Type B pancreatic cell (in vitro differentiated cells): ENCODE measurements at regions not wholly inside any gene's neighbourhood (a gene's known extent, or its start where the extent isn't known, plus 50 kb on each side); places are given as distances from the start of the nearest gene placed in this dataset.
A peak's percentile ranks its signal among the peaks of the same experiment; 100 is the strongest.

Source experiments
- DNase-seq: peaks from one replicate; pipeline ENCODE4 v3.0.0; 2021; ENCODE audit warnings: mixed read lengths; ENCODE audit not compliant: unreplicated experiment; ENCODE audit errors: extremely low spot score
- H3K27ac Mint-ChIP-seq: 2 replicates; pipeline ENCODE4 v1.8.0; 2021; ENCODE audit warnings: mild to moderate bottlenecking, mixed read lengths
- H3K27me3 Mint-ChIP-seq: 2 replicates; pipeline ENCODE4 v1.8.0; 2021; ENCODE audit warnings: mixed read lengths
- H3K36me3 Mint-ChIP-seq: 2 replicates; pipeline ENCODE4 v1.8.0; 2021; ENCODE audit warnings: mixed read lengths
- H3K4me1 Mint-ChIP-seq: one replicate; pipeline ENCODE4 v1.8.0; 2021; ENCODE audit warnings: mixed read lengths; ENCODE audit not compliant: unreplicated experiment
- H3K4me3 Mint-ChIP-seq: 2 replicates; pipeline ENCODE4 v1.8.0; 2021; ENCODE audit warnings: mild to moderate bottlenecking, mixed read lengths
- H3K9me3 Mint-ChIP-seq: 2 replicates; pipeline ENCODE4 v1.8.0; 2021; ENCODE audit warnings: mixed read lengths
- CTCF ChIP-seq: fragments of 200-600 bp; sonication (generic); conservative IDR thresholded peaks from 2 replicates; pipeline ENCODE4 v1.5.0; 2021; ENCODE audit warnings: antibody characterized with exemption, mild to moderate bottlenecking

GRCh38 chr4:151573474-151573873, 164.5 kb downstream of the FHIP1A start:
- DNase-seq = no peak
- Mint-ChIP-seq H3K4me1 (peaks cover 9% of the 10 kb centered on the region), H3K27me3 (no peaks in the 10 kb centered on the region)

GRCh38 chr4:151573945-151574344, 165.0 kb downstream of the FHIP1A start:
- DNase-seq = no peak
- no peak overlapping the region for H3K4me3 Mint-ChIP-seq
- no peaks in the 10 kb centered on the region for H3K27me3 Mint-ChIP-seq
- peaks cover 9% of the 10 kb centered on the region for H3K4me1 Mint-ChIP-seq
- H3K27ac Mint-ChIP-seq = peak overlapping the region; percentile 36
- peaks cover 7% of the 10 kb centered on the region for H3K36me3 Mint-ChIP-seq
- no peak for TF ChIP-seq CTCF
- no peaks in the 10 kb centered on the region for H3K9me3 Mint-ChIP-seq

More at GRCh38 chr4:151573474-151573873, 164.5 kb downstream of the FHIP1A start:
- TF ChIP-seq CTCF = no peak
- H3K36me3 Mint-ChIP-seq = peaks cover 7% of the 10 kb centered on the region
- no peak overlapping the region for H3K4me3 Mint-ChIP-seq
- peak overlapping the region; percentile 36 for H3K27ac Mint-ChIP-seq
- no peaks in the 10 kb centered on the region for H3K9me3 Mint-ChIP-seq

GRCh38 chr4:151574968-151575367, 166.0 kb downstream of the FHIP1A start:
- H3K9me3 Mint-ChIP-seq = no peaks in the 10 kb centered on the region
- H3K27me3 Mint-ChIP-seq = no peaks in the 10 kb centered on the region
- H3K4me1 Mint-ChIP-seq = peaks cover 9% of the 10 kb centered on the region
- DNase-seq = no peak
- H3K36me3 Mint-ChIP-seq = peaks cover 7% of the 10 kb centered on the region
- H3K4me3 Mint-ChIP-seq = no peak overlapping the region
- TF ChIP-seq CTCF = no peak
- H3K27ac Mint-ChIP-seq = no peak overlapping the region

GRCh38 chr4:151575646-151576045, 166.7 kb downstream of the FHIP1A start:
- peaks cover 5% of the 10 kb centered on the region for H3K4me1 Mint-ChIP-seq
- H3K27ac Mint-ChIP-seq = no peak overlapping the region
- H3K27me3 Mint-ChIP-seq = no peaks in the 10 kb centered on the region
- peaks cover 7% of the 10 kb centered on the region for H3K36me3 Mint-ChIP-seq
- H3K4me3 Mint-ChIP-seq = no peak overlapping the region
- no peaks in the 10 kb centered on the region for H3K9me3 Mint-ChIP-seq
- DNase-seq = no peak
- no peak for TF ChIP-seq CTCF

- peaks cover 7% of the 10 kb centered on the region for H3K36me3 Mint-ChIP-seq
- H3K9me3 Mint-ChIP-seq = no peaks in the 10 kb centered on the region
- no peak for TF ChIP-seq CTCF
- no peaks in the 10 kb centered on the region for H3K27me3 Mint-ChIP-seq
- H3K27ac Mint-ChIP-seq = no peak overlapping the region
- H3K4me3 Mint-ChIP-seq = no peak overlapping the region
- peaks cover 8% of the 10 kb centered on the region for H3K4me1 Mint-ChIP-seq
- no peak for DNase-seq
Observed at GRCh38 chr4:151576627-151577026, 167.7 kb downstream of the FHIP1A start.

GRCh38 chr4:151581570-151581969, 172.6 kb downstream of the FHIP1A start:
- no peaks in the 10 kb centered on the region for H3K27me3 Mint-ChIP-seq
- H3K4me3 Mint-ChIP-seq = no peak overlapping the region
- H3K36me3 Mint-ChIP-seq = peaks cover 12% of the 10 kb centered on the region
- TF ChIP-seq CTCF = no peak
- H3K27ac Mint-ChIP-seq = no peak overlapping the region
- peaks cover 12% of the 10 kb centered on the region for H3K4me1 Mint-ChIP-seq
- DNase-seq = no peak
- no peaks in the 10 kb centered on the region for H3K9me3 Mint-ChIP-seq
